ENCODE measurements at regions not wholly inside any gene's neighbourhood (a gene's known extent, or its start where the extent isn't known, plus 50 kb on each side); places are given as distances from the start of the nearest gene placed in this dataset.

GRCh38 chr7:106423111-106423510 lies 138.3 kb upstream of the NAMPT start:
- no peak for DNase-seq (ENCODE audit: low read depth in 2 of 2, low spot score in 1 of 2)

- no peak for DNase-seq (ENCODE audit: low read depth in 2 of 2, low spot score in 1 of 2)
Observed at GRCh38 chr7:106421181-106421762, 136.5 kb upstream of the NAMPT start.

GRCh38 chr7:106420736-106421135 lies 136.0 kb upstream of the NAMPT start:
- no peak for DNase-seq (ENCODE audit: low read depth in 2 of 2, low spot score in 1 of 2)

- no peak for DNase-seq (ENCODE audit: low read depth in 2 of 2, low spot score in 1 of 2)
Observed at GRCh38 chr7:106420210-106420609, 135.4 kb upstream of the NAMPT start.

- no peak for DNase-seq (ENCODE audit: low read depth in 2 of 2, low spot score in 1 of 2)
Observed at GRCh38 chr7:106419455-106420182, 134.8 kb upstream of the NAMPT start.

- DNase-seq (ENCODE audit: low read depth in 2 of 2, low spot score in 1 of 2): no peak
Observed at GRCh38 chr7:106418526-106418925, 133.7 kb upstream of the NAMPT start.

- DNase-seq (ENCODE audit: low read depth in 2 of 2, low spot score in 1 of 2): no peak
Observed at GRCh38 chr7:106418094-106418493, 133.3 kb upstream of the NAMPT start.

- no peak for DNase-seq (ENCODE audit: low read depth in 2 of 2, low spot score in 1 of 2)
Observed at GRCh38 chr7:106417273-106417902, 132.6 kb upstream of the NAMPT start.

- no peak for DNase-seq (ENCODE audit: low read depth in 2 of 2, low spot score in 1 of 2)
Observed at GRCh38 chr7:106416430-106416829, 131.6 kb upstream of the NAMPT start.

GRCh38 chr7:106415433-106415832 lies 130.7 kb upstream of the NAMPT start:
- no peak for DNase-seq (ENCODE audit: low read depth in 2 of 2, low spot score in 1 of 2)

- DNase-seq (ENCODE audit: low read depth in 2 of 2, low spot score in 1 of 2): no peak
Observed at GRCh38 chr7:106413446-106413845, 128.7 kb upstream of the NAMPT start.

GRCh38 chr7:106405697-106406141 lies 120.9 kb upstream of the NAMPT start:
- DNase-seq (ENCODE audit: low read depth in 2 of 2, low spot score in 1 of 2): no peak

- no peak for DNase-seq (ENCODE audit: low read depth in 2 of 2, low spot score in 1 of 2)
Observed at GRCh38 chr7:106402898-106403297, 118.1 kb upstream of the NAMPT start.

GRCh38 chr7:106400923-106401322 lies 116.1 kb upstream of the NAMPT start:
- DNase-seq (ENCODE audit: low read depth in 2 of 2, low spot score in 1 of 2): no peak

- no peak for DNase-seq (ENCODE audit: low read depth in 2 of 2, low spot score in 1 of 2)
Observed at GRCh38 chr7:106398786-106399185, 114.0 kb upstream of the NAMPT start.

- no peak for DNase-seq (ENCODE audit: low read depth in 2 of 2, low spot score in 1 of 2)
Observed at GRCh38 chr7:106397994-106398393, 113.2 kb upstream of the NAMPT start.

- DNase-seq (ENCODE audit: low read depth in 2 of 2, low spot score in 1 of 2): no peak
Observed at GRCh38 chr7:106394526-106394925, 109.7 kb upstream of the NAMPT start.

GRCh38 chr7:106393564-106394251 lies 108.9 kb upstream of the NAMPT start:
- DNase-seq (ENCODE audit: low read depth in 2 of 2, low spot score in 1 of 2): no peak

GRCh38 chr7:106392590-106392989 lies 107.8 kb upstream of the NAMPT start:
- no peak for DNase-seq (ENCODE audit: low read depth in 2 of 2, low spot score in 1 of 2)

GRCh38 chr7:106392144-106392543 lies 107.4 kb upstream of the NAMPT start:
- DNase-seq (ENCODE audit: low read depth in 2 of 2, low spot score in 1 of 2): no peak

- no peak for DNase-seq (ENCODE audit: low read depth in 2 of 2, low spot score in 1 of 2)
Observed at GRCh38 chr7:106386958-106387357, 102.2 kb upstream of the NAMPT start.

- no peak for DNase-seq (ENCODE audit: low read depth in 2 of 2, low spot score in 1 of 2)
Observed at GRCh38 chr7:106384373-106384772, 99.6 kb upstream of the NAMPT start.

Data from stimulated activated CD8-positive, alpha-beta memory T cell treated with anti-CD3 and anti-CD28 coated beads, Interleukin-4, amount 100 ng/mL, for 1 hour (primary cell).